Testis (tissue), 2 donors: ENCODE measurements at regions not wholly inside any gene's neighbourhood (a gene's known extent, or its start where the extent isn't known, plus 50 kb on each side); places are given as distances from the start of the nearest gene placed in this dataset.

Source experiments
- DNase-seq: peaks from one replicate; pipeline ENCODE4 v3.0.0-alpha.2; 2019
- H3K27ac ChIP-seq, 2 donors: fragments of 200-600 bp; sonication (generic); one replicate each; pipeline ENCODE4 v1.5.1; 2019
- H3K27me3 ChIP-seq: fragments of 200-600 bp; sonication (generic); one replicate; pipeline ENCODE4 v1.5.1; 2019
- H3K36me3 ChIP-seq: fragments of 200-600 bp; sonication (generic); one replicate; pipeline ENCODE4 v1.5.1; 2017; ENCODE audit warnings: low read depth; ENCODE audit errors: missing control alignments
- H3K4me1 ChIP-seq: fragments of 200-600 bp; sonication (generic); one replicate; pipeline ENCODE4 v1.5.1; 2019
- H3K4me3 ChIP-seq, 2 donors: fragments of 200-600 bp; sonication (generic); one replicate each; pipeline ENCODE4 v1.5.1; 2017 to 2019
- H3K9me3 ChIP-seq: fragments of 200-600 bp; sonication (generic); one replicate; pipeline ENCODE4 v1.5.1; 2017
- POLR2A ChIP-seq: fragments of 450-650 bp; IDR thresholded peaks from one replicate; pipeline ENCODE4 v1.6.1; 2017; ENCODE audit warnings: antibody characterized with exemption, mild to moderate bottlenecking, moderate library complexity
- WGBS, 2 donors: methylation state at CpG; one replicate each; pipeline ENCODE4 v1.1.5; 2018; 5-methylcytosine and 5-hydroxymethylcytosine counted together
- intact Hi-C: fragments of 100-400 bp; cut with DNase I; formaldehyde crosslinking; loops from one replicate; pipeline ENCODE4 v1.15.1; 2023; ENCODE audit warnings: low total_unique reads
- TF ChIP-seq, protein P1 (sequence below), 3 experiments: fragments of 450-650 bp in 2 of 3; fragments of 200-600 bp in 1 of 3; sonication (generic) in 1 of 3; IDR thresholded peaks; one replicate each; pipeline ENCODE4 v1.5.1; 2016 to 2019; ENCODE audit warnings: antibody characterized with exemption in 3 of 3, mild to moderate bottlenecking in 2 of 3, moderate library complexity in 1 of 3

GRCh38 chr3:106577241-106577640 lies 708.4 kb upstream of the CBLB start:
- intact Hi-C loops, result no loop called here
- no peak overlapping the region for H3K27ac ChIP-seq
- no peak for DNase-seq
- 77 to 78% methylated on average over 1 of the region's 1 CpG for WGBS, 2 donors
- H3K27me3 ChIP-seq, result no peaks in the 10 kb centered on the region
- no peak overlapping the region for H3K4me3 ChIP-seq
- H3K4me1 ChIP-seq, result no peaks in the 10 kb centered on the region
- H3K9me3 ChIP-seq, result no peaks in the 10 kb centered on the region
- TF ChIP-seq, protein P1, sequence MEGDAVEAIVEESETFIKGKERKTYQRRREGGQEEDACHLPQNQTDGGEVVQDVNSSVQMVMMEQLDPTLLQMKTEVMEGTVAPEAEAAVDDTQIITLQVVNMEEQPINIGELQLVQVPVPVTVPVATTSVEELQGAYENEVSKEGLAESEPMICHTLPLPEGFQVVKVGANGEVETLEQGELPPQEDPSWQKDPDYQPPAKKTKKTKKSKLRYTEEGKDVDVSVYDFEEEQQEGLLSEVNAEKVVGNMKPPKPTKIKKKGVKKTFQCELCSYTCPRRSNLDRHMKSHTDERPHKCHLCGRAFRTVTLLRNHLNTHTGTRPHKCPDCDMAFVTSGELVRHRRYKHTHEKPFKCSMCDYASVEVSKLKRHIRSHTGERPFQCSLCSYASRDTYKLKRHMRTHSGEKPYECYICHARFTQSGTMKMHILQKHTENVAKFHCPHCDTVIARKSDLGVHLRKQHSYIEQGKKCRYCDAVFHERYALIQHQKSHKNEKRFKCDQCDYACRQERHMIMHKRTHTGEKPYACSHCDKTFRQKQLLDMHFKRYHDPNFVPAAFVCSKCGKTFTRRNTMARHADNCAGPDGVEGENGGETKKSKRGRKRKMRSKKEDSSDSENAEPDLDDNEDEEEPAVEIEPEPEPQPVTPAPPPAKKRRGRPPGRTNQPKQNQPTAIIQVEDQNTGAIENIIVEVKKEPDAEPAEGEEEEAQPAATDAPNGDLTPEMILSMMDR (IDR thresholded peaks at IDR 0.05), result no peak
- TF ChIP-seq POLR2A, result no peak
- H3K36me3 ChIP-seq, result no peaks in the 10 kb centered on the region

DNA sequence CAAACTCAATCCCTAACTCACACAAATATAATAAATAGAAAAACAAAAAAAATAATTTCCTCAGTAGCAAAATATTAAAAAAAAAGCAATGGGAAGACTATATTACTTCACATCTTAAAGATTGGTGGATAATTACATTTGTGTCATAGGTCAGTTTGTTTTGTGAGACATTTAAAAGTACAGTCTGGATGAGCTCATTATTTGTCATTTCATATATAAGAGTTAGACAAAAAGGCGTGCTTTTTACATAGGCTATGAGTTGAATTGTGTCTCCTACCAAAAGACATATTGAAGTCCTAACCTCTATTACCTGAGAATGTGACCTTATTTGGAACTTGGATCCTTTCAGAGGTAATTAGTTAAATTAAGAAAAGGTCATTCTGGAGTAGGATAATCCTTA lies 710.1 kb upstream of the CBLB start:
- no peaks in the 10 kb centered on the region for H3K36me3 ChIP-seq
- no peak for TF ChIP-seq POLR2A
- WGBS, 2 donors, result 50 to 83% methylated on average over 1 of the region's 1 CpG
- no peak overlapping the region for H3K27ac ChIP-seq
- H3K4me1 ChIP-seq, result no peaks in the 10 kb centered on the region
- H3K27me3 ChIP-seq, result no peaks in the 10 kb centered on the region
- intact Hi-C loops, result no loop called here
- H3K4me3 ChIP-seq, result no peak overlapping the region
- H3K9me3 ChIP-seq, result no peaks in the 10 kb centered on the region
- no peak for DNase-seq

- Histone ChIP-seq H3K4me3 (no peak overlapping the region), H3K9me3 (no peaks in the 10 kb centered on the region), H3K36me3 (no peaks in the 10 kb centered on the region), H3K27ac (no peak overlapping the region), H3K27me3 (no peaks in the 10 kb centered on the region), H3K4me1 (no peaks in the 10 kb centered on the region)
- 87 to 88% methylated on average over 3 of the region's 3 CpGs for WGBS, 2 donors
- intact Hi-C loops, result no loop called here
- DNase-seq, result no peak
- TF ChIP-seq, protein P1 (IDR thresholded peaks at IDR 0.05), result no peak
- no peak for TF ChIP-seq POLR2A
Observed at GRCh38 chr3:106582151-106582550, 713.3 kb upstream of the CBLB start.

GRCh38 chr3:106587551-106587950 lies 718.7 kb upstream of the CBLB start:
- intact Hi-C loops, result no loop called here
- 88 to 89% methylated on average over 6 of the region's 6 CpGs for WGBS, 2 donors
- DNase-seq, result no peak

DNA sequence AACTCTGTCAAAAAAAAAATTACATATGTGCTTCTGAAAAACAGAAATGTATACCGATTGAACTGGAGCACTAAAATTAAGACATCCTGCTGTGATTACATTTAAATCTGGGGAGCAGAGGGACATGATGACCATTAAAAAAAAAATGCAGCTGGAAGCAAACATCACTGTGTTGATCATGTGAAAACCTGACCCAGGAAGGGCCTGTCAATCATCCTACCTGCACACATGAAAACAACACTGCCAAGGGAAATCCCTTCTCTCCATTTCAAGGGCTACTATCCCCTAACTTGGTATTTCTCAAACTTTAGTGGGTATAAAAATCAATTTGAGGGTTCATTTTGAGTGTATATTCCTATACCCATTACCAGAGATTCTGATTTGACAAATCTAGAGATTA lies 719.9 kb upstream of the CBLB start:
- H3K4me1 ChIP-seq, result no peaks in the 10 kb centered on the region
- 88 to 94% methylated on average over 1 of the region's 1 CpG for WGBS, 2 donors
- no peak overlapping the region for H3K4me3 ChIP-seq
- intact Hi-C loops, result no loop called here
- H3K36me3 ChIP-seq, result no peaks in the 10 kb centered on the region
- H3K9me3 ChIP-seq, result no peaks in the 10 kb centered on the region
- H3K27me3 ChIP-seq, result no peaks in the 10 kb centered on the region
- TF ChIP-seq POLR2A, result no peak
- TF ChIP-seq, protein P1 (IDR thresholded peaks at IDR 0.05), result no peak
- H3K27ac ChIP-seq, result no peak overlapping the region
- DNase-seq, result no peak

More at GRCh38 chr3:106587551-106587950, 718.7 kb upstream of the CBLB start:
- Histone ChIP-seq H3K4me1 (no peaks in the 10 kb centered on the region), H3K27me3 (no peaks in the 10 kb centered on the region), H3K27ac (no peak overlapping the region), H3K4me3 (no peak overlapping the region), H3K9me3 (no peaks in the 10 kb centered on the region), H3K36me3 (no peaks in the 10 kb centered on the region)
- TF ChIP-seq, protein P1 (IDR thresholded peaks at IDR 0.05), result no peak
- TF ChIP-seq POLR2A, result no peak
